HG02885 (cell line): ENCODE measurements at regions not wholly inside any gene's neighbourhood (a gene's known extent, or its start where the extent isn't known, plus 50 kb on each side); places are given as distances from the start of the nearest gene placed in this dataset.
A peak's percentile ranks its signal among the peaks of the same experiment; 100 is the strongest.

Experiments used
- ATAC-seq: cut with Tn5 transposase; IDR thresholded peaks from one replicate; pipeline ENCODE4 v1.9.1; 2021; ENCODE audit warnings: mild to moderate bottlenecking; ENCODE audit not compliant: unreplicated experiment, poor library complexity

GRCh38 chr13:73940098-73940497 is 194.1 kb downstream of the KLF12 start:
- ATAC-seq = no peak

- ATAC-seq = no peak
Observed at GRCh38 chr13:73939603-73940002, 194.6 kb downstream of the KLF12 start.

- ATAC-seq = no peak
Observed at GRCh38 chr13:73939071-73939380, 195.2 kb downstream of the KLF12 start.

- no peak for ATAC-seq
Observed at GRCh38 chr13:73938372-73939070, 195.7 kb downstream of the KLF12 start.

GRCh38 chr13:73937441-73937840 is 196.8 kb downstream of the KLF12 start:
- no peak for ATAC-seq

- no peak for ATAC-seq
Observed at GRCh38 chr13:73935991-73936390, 198.2 kb downstream of the KLF12 start.

- no peak for ATAC-seq
Observed at GRCh38 chr13:73934771-73935170, 199.4 kb downstream of the KLF12 start.

GRCh38 chr13:73934215-73934641 is 200.0 kb downstream of the KLF12 start:
- ATAC-seq = no peak

GRCh38 chr13:73933795-73934194 is 200.4 kb downstream of the KLF12 start:
- ATAC-seq = peak; percentile 64

- ATAC-seq = no peak
Observed at GRCh38 chr13:73932091-73932490, 202.1 kb downstream of the KLF12 start.

- ATAC-seq = no peak
Observed at GRCh38 chr13:73929287-73929932, 204.8 kb downstream of the KLF12 start.

GRCh38 chr13:73924607-73925006 is 209.6 kb downstream of the KLF12 start:
- peak; percentile 96 for ATAC-seq

GRCh38 chr13:73922493-73923393 is 211.5 kb downstream of the KLF12 start:
- ATAC-seq = no peak

- no peak for ATAC-seq
Observed at GRCh38 chr13:73918691-73919090, 215.5 kb downstream of the KLF12 start.

- ATAC-seq = peak; percentile 66
Observed at GRCh38 chr13:73913751-73914518, 220.3 kb downstream of the KLF12 start.

- ATAC-seq = peak; percentile 40
Observed at GRCh38 chr13:73913079-73913740, 221.0 kb downstream of the KLF12 start.

GRCh38 chr13:73911361-73911760 is 222.8 kb downstream of the KLF12 start:
- ATAC-seq = no peak

- no peak for ATAC-seq
Observed at GRCh38 chr13:73910733-73911132, 223.5 kb downstream of the KLF12 start.

- ATAC-seq = no peak
Observed at GRCh38 chr13:73908809-73909208, 225.4 kb downstream of the KLF12 start.

GRCh38 chr13:73904625-73905024 is 229.6 kb downstream of the KLF12 start:
- no peak for ATAC-seq
